HCT116 (cell line): ENCODE measurements at regions not wholly inside any gene's neighbourhood (a gene's known extent, or its start where the extent isn't known, plus 50 kb on each side); places are given as distances from the start of the nearest gene placed in this dataset.

Experiments used
- ATAC-seq: fragments of 200-7000 bp; cut with Tn5 transposase; 2 replicates; pipeline ENCODE4 v1.9.1; 2020; ENCODE audit warnings: mild to moderate bottlenecking, moderate library complexity
- BruUV-seq: library from RNA; stranded (reverse); fragments of 400-500 nt; replicated peaks from 2 replicates; lab custom pipeline; 2021; lab: Mats Ljungman, UMichigan
- CTCF ChIA-PET: fragments of 300-600 bp; sonication (Branson Sonifier 250); formaldehyde crosslinking; loops from one replicate; lab custom pipeline; 2021; ENCODE audit warnings: antibody characterized with exemption; lab: Charles Lee
- POLR2A ChIA-PET: fragments of 300-600, 350-600 bp; sonication (Branson Sonifier 250); formaldehyde crosslinking; loops from one replicate; lab custom pipeline; 2021; ENCODE audit warnings: antibody characterized with exemption; lab: Charles Lee
- RAD21 ChIA-PET, 2 experiments: fragments of 300-600 bp; sonication (Branson Sonifier 250); formaldehyde crosslinking; loops; one replicate each; lab custom pipeline; 2023; ENCODE audit warnings: low total read pairs in 2 of 2; ENCODE audit not compliant: uncharacterized antibody in 2 of 2, unreplicated experiment in 2 of 2, low non-redundant PET in 1 of 2; lab: Charles Lee
- DNase-seq: peaks from one replicate; pipeline ENCODE4 v3.0.0-alpha.2; 2010; ENCODE audit warnings: low read depth, low spot score
- H2AFZ ChIP-seq: fragments of 200-600 bp; shearing (Covaris generic), sonication (generic); 2 replicates; pipeline ENCODE4 v1.6.1; 2017; ENCODE audit warnings: low read depth, mixed run types, mixed read lengths, antibody characterized with exemption, low read length; ENCODE audit not compliant: poor library complexity, severe bottlenecking
- H3K27ac ChIP-seq: 2 replicates; pipeline ENCODE4 v1.5.1; 2012; ENCODE audit warnings: low read depth, low read length
- H3K27me3 ChIP-seq: fragments of 200-600 bp; sonication (generic); 2 replicates; pipeline ENCODE4 v1.6.1; 2016; ENCODE audit warnings: mixed run types, low read length, mixed read lengths; ENCODE audit not compliant: insufficient read depth
- H3K36me3 ChIP-seq, 2 experiments: fragments of 200-500 bp in 1 of 2; fragments of 200-600 bp in 1 of 2; sonication (Bioruptor generic) in 1 of 2; sonication (generic) in 1 of 2; 2 replicates each; pipeline versions ENCODE4 v1.5.1 to v1.6.1; 2014 to 2016; ENCODE audit warnings: low read length in 2 of 2, inconsistent platforms in 1 of 2, mixed read lengths in 1 of 2, mixed run types in 1 of 2; ENCODE audit not compliant: insufficient read depth in 2 of 2, control insufficient read depth in 1 of 2
- H3K4me1 ChIP-seq, 2 experiments: fragments of 200-600 bp in 1 of 2; sonication (generic) in 1 of 2; 2 replicates each; pipeline versions ENCODE4 v1.5.1 to v1.6.1; 2012 to 2017; ENCODE audit warnings: low read length in 2 of 2, inconsistent platforms in 1 of 2, mild to moderate bottlenecking in 1 of 2, mixed read lengths in 1 of 2, mixed run types in 1 of 2, moderate library complexity in 1 of 2; ENCODE audit not compliant: insufficient read depth in 2 of 2, control insufficient read depth in 1 of 2
- H3K4me2 ChIP-seq: fragments of 200-600 bp; sonication (generic); 2 replicates; pipeline ENCODE4 v1.6.1; 2017; ENCODE audit warnings: mixed run types, low read length, mixed read lengths
- H3K4me3 ChIP-seq, 2 experiments: fragments of 200-600 bp in 1 of 2; sonication (generic) in 1 of 2; replicated peaks in 1 of 2; 2 replicates each; pipeline ENCODE4 v1.5.1; 2011 to 2016; ENCODE audit warnings: low read length in 2 of 2, control low read depth in 1 of 2, low read depth in 1 of 2, mild to moderate bottlenecking in 1 of 2, mixed read lengths in 1 of 2, mixed run types in 1 of 2
- H3K79me2 ChIP-seq: fragments of 200-600 bp; sonication (generic); 2 replicates; pipeline ENCODE4 v1.6.1; 2017; ENCODE audit warnings: mild to moderate bottlenecking, mixed run types, low read length, moderate library complexity, mixed read lengths; ENCODE audit not compliant: insufficient read depth
- H3K9ac ChIP-seq: fragments of 200-600 bp; sonication (generic); 2 replicates; pipeline ENCODE4 v1.6.1; 2016; ENCODE audit warnings: low read length, mixed read lengths
- H3K9me2 ChIP-seq: fragments of 200-600 bp; sonication (generic), shearing (Covaris generic); 2 replicates; pipeline ENCODE4 v1.6.1; 2017; ENCODE audit warnings: mixed run types, mild to moderate bottlenecking, moderate library complexity; ENCODE audit not compliant: insufficient read depth
- H3K9me3 ChIP-seq, 2 experiments: fragments of 200-500 bp in 1 of 2; fragments of 200-600 bp in 1 of 2; sonication (Bioruptor generic) in 1 of 2; sonication (generic) in 1 of 2; 2 replicates each; pipeline ENCODE4 v1.6.1; 2014 to 2017; ENCODE audit warnings: low read length in 2 of 2, mixed read lengths in 2 of 2, inconsistent platforms in 1 of 2, low read depth in 1 of 2, mild to moderate bottlenecking in 1 of 2, mixed run types in 1 of 2, moderate library complexity in 1 of 2; ENCODE audit not compliant: control insufficient read depth in 1 of 2, insufficient read depth in 1 of 2
- H4K20me1 ChIP-seq: fragments of 200-600 bp; sonication (generic), shearing (Covaris generic); 2 replicates; pipeline ENCODE4 v1.6.1; 2017; ENCODE audit warnings: mixed run types, mild to moderate bottlenecking, moderate library complexity; ENCODE audit not compliant: insufficient read depth
- CEBPB ChIP-seq: IDR thresholded peaks from 2 replicates; pipeline ENCODE4 v1.6.1; 2012; ENCODE audit warnings: low read depth
- EGR1 ChIP-seq: IDR thresholded peaks from 2 replicates; pipeline ENCODE4 v1.6.1; 2012; ENCODE audit warnings: low read depth
- EZH2phosphoT487 ChIP-seq: fragments of 200-600 bp; IDR thresholded peaks from 2 replicates; pipeline ENCODE4 v1.6.1; 2018; ENCODE audit warnings: antibody characterized with exemption, borderline replicate concordance
- JUND ChIP-seq: IDR thresholded peaks from 2 replicates; pipeline ENCODE4 v1.6.1; 2012
- SIN3A ChIP-seq: IDR thresholded peaks from 2 replicates; pipeline ENCODE4 v1.6.1; 2012; ENCODE audit warnings: low read depth
- TCF7L2 ChIP-seq: IDR thresholded peaks from 2 replicates; pipeline ENCODE4 v1.7.0; 2011; ENCODE audit warnings: borderline replicate concordance, inconsistent platforms; ENCODE audit not compliant: insufficient read depth, insufficient read length; ENCODE audit errors: extremely low read depth
- ZFX ChIP-seq: fragments of 450-650 bp; IDR thresholded peaks from 2 replicates; pipeline ENCODE4 v1.6.1; 2017
- intact Hi-C: fragments of 100-400 bp; cut with micrococcal nuclease; formaldehyde crosslinking; loops from 2 replicates; pipeline ENCODE4 v1.10.0; 2022
- TF ChIP-seq, protein P1 (sequence below): IDR thresholded peaks from 2 replicates; pipeline ENCODE4 v1.6.1; 2012; ENCODE audit warnings: low read depth

- RAD21 ChIA-PET = no interaction called here
- no peak overlapping the region for H2AFZ ChIP-seq
- POLR2A ChIA-PET = no interaction called here
- no peak overlapping the region for H3K4me2 ChIP-seq
- H3K4me3 ChIP-seq = no peak overlapping the region
- no peak overlapping the region for H3K27ac ChIP-seq
- no peaks in the 10 kb centered on the region for H3K9me3 ChIP-seq
- no peaks in the 10 kb centered on the region for H3K79me2 ChIP-seq
- TF ChIP-seq SIN3A (no peak), EZH2phosphoT487 (no peak), EGR1 (no peak), JUND (no peak), TCF7L2 (no peak), CEBPB (no peak), ZFX (no peak)
- TF ChIP-seq, protein P1, sequence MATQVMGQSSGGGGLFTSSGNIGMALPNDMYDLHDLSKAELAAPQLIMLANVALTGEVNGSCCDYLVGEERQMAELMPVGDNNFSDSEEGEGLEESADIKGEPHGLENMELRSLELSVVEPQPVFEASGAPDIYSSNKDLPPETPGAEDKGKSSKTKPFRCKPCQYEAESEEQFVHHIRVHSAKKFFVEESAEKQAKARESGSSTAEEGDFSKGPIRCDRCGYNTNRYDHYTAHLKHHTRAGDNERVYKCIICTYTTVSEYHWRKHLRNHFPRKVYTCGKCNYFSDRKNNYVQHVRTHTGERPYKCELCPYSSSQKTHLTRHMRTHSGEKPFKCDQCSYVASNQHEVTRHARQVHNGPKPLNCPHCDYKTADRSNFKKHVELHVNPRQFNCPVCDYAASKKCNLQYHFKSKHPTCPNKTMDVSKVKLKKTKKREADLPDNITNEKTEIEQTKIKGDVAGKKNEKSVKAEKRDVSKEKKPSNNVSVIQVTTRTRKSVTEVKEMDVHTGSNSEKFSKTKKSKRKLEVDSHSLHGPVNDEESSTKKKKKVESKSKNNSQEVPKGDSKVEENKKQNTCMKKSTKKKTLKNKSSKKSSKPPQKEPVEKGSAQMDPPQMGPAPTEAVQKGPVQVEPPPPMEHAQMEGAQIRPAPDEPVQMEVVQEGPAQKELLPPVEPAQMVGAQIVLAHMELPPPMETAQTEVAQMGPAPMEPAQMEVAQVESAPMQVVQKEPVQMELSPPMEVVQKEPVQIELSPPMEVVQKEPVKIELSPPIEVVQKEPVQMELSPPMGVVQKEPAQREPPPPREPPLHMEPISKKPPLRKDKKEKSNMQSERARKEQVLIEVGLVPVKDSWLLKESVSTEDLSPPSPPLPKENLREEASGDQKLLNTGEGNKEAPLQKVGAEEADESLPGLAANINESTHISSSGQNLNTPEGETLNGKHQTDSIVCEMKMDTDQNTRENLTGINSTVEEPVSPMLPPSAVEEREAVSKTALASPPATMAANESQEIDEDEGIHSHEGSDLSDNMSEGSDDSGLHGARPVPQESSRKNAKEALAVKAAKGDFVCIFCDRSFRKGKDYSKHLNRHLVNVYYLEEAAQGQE = no peak
- DNase-seq = no peak
- intact Hi-C loops = no loop called here
- H3K27me3 ChIP-seq = no peaks in the 10 kb centered on the region
- H3K9ac ChIP-seq = no peak overlapping the region
- H3K36me3 ChIP-seq = no peaks in the 10 kb centered on the region
- no peaks in the 10 kb centered on the region for H4K20me1 ChIP-seq
- no peaks in the 10 kb centered on the region for H3K9me2 ChIP-seq
- BruUV-seq = no TSS peak
- ATAC-seq = no peak
- H3K4me1 ChIP-seq = no peaks in the 10 kb centered on the region
- CTCF ChIA-PET = no interaction called here
Measured at GRCh38 chr10:30228417-30229036, 120.6 kb downstream of the MTPAP start.
